ENCODE measurements at regions not wholly inside any gene's neighbourhood (a gene's known extent, or its start where the extent isn't known, plus 50 kb on each side); places are given as distances from the start of the nearest gene placed in this dataset.

- Histone ChIP-seq H3K4me3 (no peak overlapping the region), H3K9me2 (ENCODE audit: insufficient read depth) (no peaks in the 10 kb centered on the region), H3K79me2 (replicated peaks; ENCODE audit: insufficient read depth) (no peaks in the 10 kb centered on the region), H3K27me3 (ENCODE audit: insufficient read depth) (no peaks in the 10 kb centered on the region), H3K4me2 (no peak overlapping the region), H2AFZ (no peak overlapping the region; the same call in 1 of the 2 replicates), H3K27ac (ENCODE audit: low read depth) (no peak overlapping the region), H3K36me3 (ENCODE audit: insufficient read depth) (no peaks in the 10 kb centered on the region), H3K4me1 (ENCODE audit: insufficient read depth) (peaks cover 20% of the 10 kb centered on the region; the same call in 1 of the 2 replicates), H4K20me1 (replicated peaks; ENCODE audit: insufficient read depth) (no peaks in the 10 kb centered on the region), H3F3A (replicated peaks; ENCODE audit: low read depth) (no peaks in the 10 kb centered on the region)
- H3K27me3 Mint-ChIP-seq (ENCODE audit: insufficient read depth, low read depth, poor library complexity): no peaks in the 10 kb centered on the region
- no peaks in the 10 kb centered on the region for H3K9me3 Mint-ChIP-seq
- H3K36me3 Mint-ChIP-seq (ENCODE audit: low read depth): no peaks in the 10 kb centered on the region
- ATAC-seq: no peak
- H3K4me1 Mint-ChIP-seq: peaks cover 19% of the 10 kb centered on the region
- DNase-seq (ENCODE audit: low spot score): no peak
- H3K4me3 Mint-ChIP-seq: no peak overlapping the region
- H3K27ac Mint-ChIP-seq: no peak overlapping the region
- no peak for TF ChIP-seq JUNB (IDR thresholded peaks at IDR 0.05; ENCODE audit: unreplicated experiment)
- TF ChIP-seq ETS1 (IDR thresholded peaks at IDR 0.05): no peak
- TF ChIP-seq CTCF (conservative IDR thresholded peaks at IDR 0.05; ENCODE audit: low read depth in 2 of 2): no peak
- TF ChIP-seq STAT1 (IDR thresholded peaks at IDR 0.05; ENCODE audit: unreplicated experiment): no peak
- TF ChIP-seq EZH2 (IDR thresholded peaks at IDR 0.05; ENCODE audit: low read depth, unreplicated experiment): no peak
- TF ChIP-seq POLR2AphosphoS5 (IDR thresholded peaks at IDR 0.05; ENCODE audit: low read depth): no peak
- no peak for TF ChIP-seq ZNF462 (CRISPR knock-in tag; IDR thresholded peaks at IDR 0.05)
- no peak for TF ChIP-seq NANOG (IDR thresholded peaks at IDR 0.05; ENCODE audit: borderline replicate concordance)
- no peak for TF ChIP-seq ZNF331 (CRISPR knock-in tag; IDR thresholded peaks at IDR 0.05; ENCODE audit: low read depth)
- no peak for TF ChIP-seq EZH2phosphoT487 (IDR thresholded peaks at IDR 0.05; ENCODE audit: unreplicated experiment)
- no peak for TF ChIP-seq REST (IDR thresholded peaks at IDR 0.05; ENCODE audit: unreplicated experiment)
- no peak for TF ChIP-seq ZNF114 (CRISPR knock-in tag; IDR thresholded peaks at IDR 0.05)
- TF ChIP-seq CREB1 (CRISPR knock-in tag; IDR thresholded peaks at IDR 0.05; ENCODE audit: low read depth): no peak
Observed at GRCh38 chr1:38779491-38779890, 80.1 kb downstream of the RRAGC start.

All from GM23338 (cell line).